Smooth muscle cell (in vitro differentiated cells): ENCODE measurements at regions not wholly inside any gene's neighbourhood (a gene's known extent, or its start where the extent isn't known, plus 50 kb on each side); places are given as distances from the start of the nearest gene placed in this dataset.

Source experiments
- DNase-seq: peaks from one replicate; lab custom pipeline; 2025; ENCODE audit not compliant: unreplicated experiment; lab: John Stamatoyannopoulos, UW
- H2AFZ ChIP-seq: fragments of 200-600 bp; sonication (generic); 2 replicates; pipeline ENCODE4 v1.6.0; 2016; ENCODE audit warnings: antibody characterized with exemption, low read depth, mild to moderate bottlenecking
- H3F3A ChIP-seq: fragments of 200-600 bp; sonication (generic); 2 replicates; pipeline ENCODE4 v1.6.0; 2017; ENCODE audit warnings: antibody characterized with exemption, low read depth
- H3K27ac ChIP-seq: fragments of 200-600 bp; sonication (generic); 2 replicates; pipeline ENCODE4 v1.5.1; 2016; ENCODE audit warnings: low read depth, mild to moderate bottlenecking
- H3K27me3 ChIP-seq: fragments of 200-600 bp; sonication (generic); 2 replicates; pipeline ENCODE4 v1.6.1; 2016; ENCODE audit warnings: low read depth, mild to moderate bottlenecking
- H3K36me3 ChIP-seq: fragments of 200-600 bp; sonication (generic); 2 replicates; pipeline ENCODE4 v1.5.1; 2016; ENCODE audit warnings: low read depth
- H3K4me1 ChIP-seq: fragments of 200-600 bp; sonication (generic); 2 replicates; pipeline ENCODE4 v1.5.1; 2016; ENCODE audit warnings: low read depth
- H3K4me2 ChIP-seq: fragments of 200-600 bp; sonication (generic); 2 replicates; pipeline ENCODE4 v1.6.0; 2016; ENCODE audit warnings: mild to moderate bottlenecking
- H3K4me3 ChIP-seq: fragments of 200-600 bp; sonication (generic); 2 replicates; pipeline ENCODE4 v1.5.1; 2016; ENCODE audit warnings: mild to moderate bottlenecking
- H3K79me2 ChIP-seq: fragments of 200-600 bp; sonication (generic); 2 replicates; pipeline ENCODE4 v1.6.0; 2016; ENCODE audit warnings: low read depth, mild to moderate bottlenecking
- H3K9ac ChIP-seq: fragments of 200-600 bp; sonication (generic); 2 replicates; pipeline ENCODE4 v1.6.0; 2016; ENCODE audit warnings: low read depth
- H3K9me3 ChIP-seq: fragments of 200-600 bp; sonication (generic); replicated peaks from 2 replicates; pipeline ENCODE4 v1.5.1; 2016; ENCODE audit warnings: low read depth
- H4K20me1 ChIP-seq: fragments of 200-600 bp; sonication (generic); 2 replicates; pipeline ENCODE4 v1.6.0; 2016; ENCODE audit warnings: low read depth
- CTCF ChIP-seq: fragments of 200-600 bp; sonication (generic); IDR thresholded peaks from 2 replicates; pipeline ENCODE4 v1.5.1; 2017; ENCODE audit warnings: borderline replicate concordance, mild to moderate bottlenecking, antibody characterized with exemption; ENCODE audit not compliant: insufficient read depth, poor library complexity, severe bottlenecking
- WGBS: methylation state at CpG from one replicate; pipeline ENCODE4 v1.1.7; 2016; ENCODE audit warnings: low lambda C conversion rate; 5-methylcytosine and 5-hydroxymethylcytosine counted together

DNA sequence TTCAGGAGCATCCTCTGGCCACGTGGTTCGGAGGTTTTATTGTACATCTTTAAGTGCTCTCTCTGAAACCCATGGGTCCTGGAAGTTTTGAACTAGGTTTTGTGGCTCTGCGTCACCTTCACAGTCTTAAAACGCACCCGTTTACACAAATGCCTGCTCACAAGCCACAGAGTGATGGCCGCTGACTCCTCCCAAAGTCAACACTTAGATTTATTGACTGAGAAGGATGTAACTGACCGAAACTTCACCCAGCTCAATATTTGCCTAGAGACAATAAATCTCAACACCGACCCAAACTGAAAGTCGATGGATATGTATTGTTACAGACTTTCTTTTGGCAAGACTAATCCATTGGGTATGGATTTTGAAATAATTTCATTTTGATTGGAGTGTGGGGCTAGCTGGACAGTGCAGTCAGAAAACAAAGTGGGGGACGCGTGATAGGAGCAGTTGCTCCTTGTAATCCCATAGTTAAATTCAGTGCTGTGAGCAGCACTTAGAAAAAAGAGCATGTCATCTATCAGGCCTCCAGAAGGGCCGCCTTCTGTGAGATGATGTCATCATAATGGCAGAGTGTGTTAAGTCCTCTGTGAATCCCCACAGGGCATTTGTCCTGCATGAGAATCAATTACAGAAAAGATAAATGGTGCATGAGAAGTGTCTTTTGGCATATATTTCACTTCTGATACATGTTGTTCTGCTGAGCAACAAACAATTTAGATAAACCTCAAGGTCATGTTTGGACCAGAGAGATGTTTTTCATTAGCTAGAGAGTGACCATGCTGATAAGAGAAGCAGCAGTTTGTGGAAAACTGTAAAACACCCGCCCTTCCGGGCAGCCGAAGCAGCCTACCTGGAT, 183.7 kb downstream of the INO80D start:
- no peak overlapping the region for H2AFZ ChIP-seq
- WGBS, result 65% methylated on average over 15 of the region's 15 CpGs
- H3K4me2 ChIP-seq, result peak overlapping the region; percentile 9
- no peak overlapping the region for H3K9ac ChIP-seq
- no peak overlapping the region for H3K4me3 ChIP-seq
- H3K36me3 ChIP-seq, result no peaks in the 10 kb centered on the region
- no peaks in the 10 kb centered on the region for H3K79me2 ChIP-seq
- TF ChIP-seq CTCF, result no peak
- peaks cover 8% of the 10 kb centered on the region for H3F3A ChIP-seq
- no peak overlapping the region for H3K27ac ChIP-seq
- H3K4me1 ChIP-seq, result no peaks in the 10 kb centered on the region
- H3K9me3 ChIP-seq, result no peaks in the 10 kb centered on the region
- DNase-seq, result no peak
- H3K27me3 ChIP-seq, result no peaks in the 10 kb centered on the region
- no peaks in the 10 kb centered on the region for H4K20me1 ChIP-seq

- H2AFZ ChIP-seq, result no peak overlapping the region
- H3K4me1 ChIP-seq, result no peaks in the 10 kb centered on the region
- H4K20me1 ChIP-seq, result no peaks in the 10 kb centered on the region
- H3K9ac ChIP-seq, result no peak overlapping the region
- no peaks in the 10 kb centered on the region for H3K79me2 ChIP-seq
- TF ChIP-seq CTCF, result no peak
- H3K9me3 ChIP-seq, result no peaks in the 10 kb centered on the region
- WGBS, result 97% methylated on average over 4 of the region's 4 CpGs
- H3K27ac ChIP-seq, result no peak overlapping the region
- peaks cover 6% of the 10 kb centered on the region for H3F3A ChIP-seq
- DNase-seq, result no peak
- H3K4me2 ChIP-seq, result no peak overlapping the region
- no peak overlapping the region for H3K4me3 ChIP-seq
- H3K36me3 ChIP-seq, result no peaks in the 10 kb centered on the region
- H3K27me3 ChIP-seq, result no peaks in the 10 kb centered on the region
Observed at GRCh38 chr2:205901491-205901890, 184.5 kb downstream of the INO80D start.

DNA sequence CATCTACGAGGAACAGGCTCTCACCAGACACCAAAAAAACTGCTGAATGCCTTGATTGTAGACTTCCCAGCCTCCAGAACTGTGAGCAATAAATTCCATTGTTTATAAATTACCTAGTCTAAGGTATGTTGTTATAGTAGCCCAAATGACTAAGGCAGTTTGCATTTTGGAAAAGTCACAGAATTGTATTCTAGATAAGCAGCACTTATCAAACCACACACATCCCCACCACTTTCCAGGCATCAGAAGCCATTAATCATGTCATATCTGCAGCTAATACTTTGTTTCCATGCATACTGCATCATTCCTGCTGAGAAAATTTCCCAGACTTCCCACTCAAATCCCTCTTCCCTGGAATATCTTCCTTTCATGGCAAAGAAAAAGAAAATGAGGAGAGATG, 187.2 kb downstream of the INO80D start:
- Histone ChIP-seq H3K9me3 (no peaks in the 10 kb centered on the region), H3K27me3 (no peaks in the 10 kb centered on the region), H3F3A (peaks cover 6% of the 10 kb centered on the region), H3K27ac (no peak overlapping the region), H3K9ac (no peak overlapping the region), H3K36me3 (no peaks in the 10 kb centered on the region), H3K4me3 (no peak overlapping the region), H3K79me2 (no peaks in the 10 kb centered on the region), H3K4me2 (no peak overlapping the region), H4K20me1 (no peaks in the 10 kb centered on the region), H2AFZ (no peak overlapping the region), H3K4me1 (no peaks in the 10 kb centered on the region)
- TF ChIP-seq CTCF, result no peak
- 93% methylated on average over 1 of the region's 1 CpG for WGBS
- no peak for DNase-seq
